A673 (cell line): ENCODE measurements at regions not wholly inside any gene's neighbourhood (a gene's known extent, or its start where the extent isn't known, plus 50 kb on each side); places are given as distances from the start of the nearest gene placed in this dataset.

ENCODE experiments used
- BruUV-seq: library from RNA; stranded (reverse); fragments of 400-500 nt; replicated peaks from 2 replicates; lab custom pipeline; 2021; lab: Mats Ljungman, UMichigan
- CTCF ChIA-PET: fragments of 300-600 bp; sonication (Branson Sonifier 250); formaldehyde crosslinking; loops from one replicate; lab custom pipeline; 2022; ENCODE audit warnings: antibody characterized with exemption; lab: Charles Lee
- POLR2A ChIA-PET: fragments of 300-600 bp; sonication (Branson Sonifier 250); formaldehyde crosslinking; loops from one replicate; lab custom pipeline; 2022; ENCODE audit warnings: antibody characterized with exemption; ENCODE audit not compliant: low non-redundant PET; lab: Charles Lee
- DNase-seq: peaks from one replicate; pipeline ENCODE4 v3.0.0-alpha.2; 2015; ENCODE audit warnings: low spot score
- H3K27ac ChIP-seq: fragments of 200-600 bp; sonication (generic); 2 replicates; pipeline ENCODE4 v1.5.1; 2016; ENCODE audit warnings: mixed run types, low read depth, mild to moderate bottlenecking, mixed read lengths, antibody characterized with exemption, low read length; ENCODE audit not compliant: poor library complexity, severe bottlenecking
- H3K27me3 ChIP-seq: fragments of 200-600 bp; sonication (generic); replicated peaks from 2 replicates; pipeline ENCODE4 v1.6.1; 2017; ENCODE audit warnings: mixed run types, low read depth, mild to moderate bottlenecking, mixed read lengths, antibody characterized with exemption, low read length; ENCODE audit not compliant: insufficient read depth, poor library complexity
- H3K36me3 ChIP-seq: fragments of 200-600 bp; sonication (generic); 2 replicates; pipeline ENCODE4 v1.6.1; 2016; ENCODE audit warnings: mixed run types, mild to moderate bottlenecking, mixed read lengths, antibody characterized with exemption, low read length; ENCODE audit not compliant: insufficient read depth, poor library complexity, severe bottlenecking
- H3K4me1 ChIP-seq: fragments of 200-600 bp; sonication (generic); 2 replicates; pipeline ENCODE4 v1.6.1; 2017; ENCODE audit warnings: mixed run types, mild to moderate bottlenecking, mixed read lengths, antibody characterized with exemption, low read length; ENCODE audit not compliant: insufficient read depth, poor library complexity, severe bottlenecking
- H3K4me3 ChIP-seq: fragments of 200-600 bp; sonication (generic); 2 replicates; pipeline ENCODE4 v1.5.1; 2016; ENCODE audit warnings: low read depth, mixed run types, mild to moderate bottlenecking, mixed read lengths, low read length; ENCODE audit not compliant: poor library complexity, severe bottlenecking
- H3K9me3 ChIP-seq: fragments of 200-600 bp; sonication (generic); 2 replicates; pipeline ENCODE4 v1.6.1; 2016; ENCODE audit warnings: mixed run types, low read depth, mild to moderate bottlenecking, mixed read lengths, antibody characterized with exemption, low read length; ENCODE audit not compliant: poor library complexity, severe bottlenecking
- CTCF ChIP-seq: fragments of 300-800, 200-600 bp; sonication (generic); conservative IDR thresholded peaks from 2 replicates; pipeline ENCODE4 v1.5.1; 2017; ENCODE audit warnings: low read depth, mild to moderate bottlenecking, antibody characterized with exemption, low read length, moderate library complexity, mixed read lengths
- EZH2 ChIP-seq: fragments of 200-600 bp; sonication (generic); IDR thresholded peaks from 2 replicates; pipeline ENCODE4 v1.6.1; 2017; ENCODE audit warnings: borderline replicate concordance, low read depth, mild to moderate bottlenecking, mixed read lengths, antibody characterized with exemption, low read length; ENCODE audit not compliant: poor library complexity, severe bottlenecking
- intact Hi-C: fragments of 100-400 bp; cut with micrococcal nuclease; formaldehyde crosslinking; loops from one replicate; pipeline ENCODE4 v1.10.0; 2022; ENCODE audit not compliant: unreplicated experiment

GRCh38 chr6:48837744-48838143, 625.3 kb downstream of the MMUT start:
- Histone ChIP-seq H3K9me3 (peaks cover 19% of the 10 kb centered on the region), H3K36me3 (no peaks in the 10 kb centered on the region), H3K27ac (no peak overlapping the region), H3K4me3 (no peak overlapping the region), H3K4me1 (no peaks in the 10 kb centered on the region), H3K27me3 (no peaks in the 10 kb centered on the region)
- intact Hi-C loops = no loop called here
- ChIA-PET CTCF (no interaction called here), POLR2A (no interaction called here)
- DNase-seq = no peak
- BruUV-seq = no TSS peak
- no peak for TF ChIP-seq EZH2
- TF ChIP-seq CTCF = no peak

GRCh38 chr6:48835421-48835958, 627.6 kb downstream of the MMUT start:
- Histone ChIP-seq H3K27ac (no peak overlapping the region), H3K9me3 (no peaks in the 10 kb centered on the region), H3K36me3 (no peaks in the 10 kb centered on the region), H3K4me3 (no peak overlapping the region), H3K27me3 (no peaks in the 10 kb centered on the region), H3K4me1 (no peaks in the 10 kb centered on the region)
- ChIA-PET POLR2A (no interaction called here), CTCF (no interaction called here)
- BruUV-seq = no TSS peak
- DNase-seq = no peak
- intact Hi-C loops = no loop called here
- TF ChIP-seq CTCF (no peak), EZH2 (no peak)

- no peak overlapping the region for H3K27ac ChIP-seq
- TF ChIP-seq EZH2 = no peak
- TF ChIP-seq CTCF = no peak
- no peaks in the 10 kb centered on the region for H3K27me3 ChIP-seq
- H3K4me3 ChIP-seq = no peak overlapping the region
- no peaks in the 10 kb centered on the region for H3K36me3 ChIP-seq
- BruUV-seq = no TSS peak
- ChIA-PET CTCF (interaction anchor here (0.6 kb wide), 1 partner anchor 1871 kb away, joined by 3 read pairs; no protein-coding TSS in a partner anchor), POLR2A (no interaction called here)
- H3K4me1 ChIP-seq = no peaks in the 10 kb centered on the region
- no peaks in the 10 kb centered on the region for H3K9me3 ChIP-seq
- intact Hi-C loops = no loop called here
- peak; percentile 47 for DNase-seq
Measured at GRCh38 chr6:48834706-48835105, 628.3 kb downstream of the MMUT start.
